ENCODE measurements at regions not wholly inside any gene's neighbourhood (a gene's known extent, or its start where the extent isn't known, plus 50 kb on each side); places are given as distances from the start of the nearest gene placed in this dataset.
"Not testable (repeated sequence)": the region's sequence is repeated elsewhere in the genome, so short reads cannot be mapped to it uniquely, and the experiment has no call there.

GRCh38 chr16:22694887-22695382 is 119.0 kb upstream of the HS3ST2 start:
- BruUV-seq (replicated peaks) = no TSS peak
- CTCF ChIA-PET = interaction anchor here (0.5 to 1.2 kb wide), 4 partner anchors 54 to 739 kb away, joined by 3 to 6 read pairs (median 4); no protein-coding TSS in a partner anchor
- Mint-ChIP-seq H3K9me3 (ENCODE audit: unreplicated experiment) (no peaks in the 10 kb centered on the region), H3K27ac (ENCODE audit: low read depth, unreplicated experiment) (no peak overlapping the region), H3K36me3 (ENCODE audit: insufficient read depth, unreplicated experiment) (no peaks in the 10 kb centered on the region), H3K4me3 (ENCODE audit: unreplicated experiment) (no peak overlapping the region), H3K4me1 (ENCODE audit: insufficient read depth, unreplicated experiment) (no peaks in the 10 kb centered on the region), H3K27me3 (ENCODE audit: insufficient read depth, unreplicated experiment) (no peaks in the 10 kb centered on the region)
- TF ChIP-seq CTCF (IDR thresholded peaks at IDR 0.05; ENCODE audit: unreplicated experiment) = no peak
- POLR2A ChIA-PET = interaction anchor here (1.0 to 1.4 kb wide), 3 partner anchors 9 to 1114 kb away, joined by 3 read pairs; no protein-coding TSS in a partner anchor
- intact Hi-C loops (cut with micrococcal nuclease) = no loop called here
- DNase-seq (ENCODE audit: unreplicated experiment) = no peak

GRCh38 chr16:22695773-22696172 is 118.2 kb upstream of the HS3ST2 start:
- H3K4me1 Mint-ChIP-seq (ENCODE audit: insufficient read depth, unreplicated experiment); intact Hi-C loops (cut with micrococcal nuclease); DNase-seq (ENCODE audit: unreplicated experiment); H3K36me3 Mint-ChIP-seq (ENCODE audit: insufficient read depth, unreplicated experiment); H3K4me3 Mint-ChIP-seq (ENCODE audit: unreplicated experiment); H3K27ac Mint-ChIP-seq (ENCODE audit: low read depth, unreplicated experiment); H3K9me3 Mint-ChIP-seq (ENCODE audit: unreplicated experiment); H3K27me3 Mint-ChIP-seq (ENCODE audit: insufficient read depth, unreplicated experiment); BruUV-seq (replicated peaks): not testable (repeated sequence)
- POLR2A ChIA-PET = interaction anchor here (1.0 to 1.4 kb wide), 2 partner anchors 1113 to 1115 kb away, joined by 3 read pairs; no protein-coding TSS in a partner anchor
- CTCF ChIA-PET = interaction anchor here (0.5 to 1.1 kb wide), 3 partner anchors 72 to 738 kb away, joined by 3 to 6 read pairs (median 3); no protein-coding TSS in a partner anchor

GRCh38 chr16:22699356-22699755 is 114.6 kb upstream of the HS3ST2 start:
- no peak for DNase-seq (ENCODE audit: unreplicated experiment)
- Mint-ChIP-seq H3K4me3 (ENCODE audit: unreplicated experiment) (no peak overlapping the region), H3K27ac (ENCODE audit: low read depth, unreplicated experiment) (no peak overlapping the region), H3K4me1 (ENCODE audit: insufficient read depth, unreplicated experiment) (no peaks in the 10 kb centered on the region), H3K9me3 (ENCODE audit: unreplicated experiment) (no peaks in the 10 kb centered on the region), H3K36me3 (ENCODE audit: insufficient read depth, unreplicated experiment) (no peaks in the 10 kb centered on the region), H3K27me3 (ENCODE audit: insufficient read depth, unreplicated experiment) (peaks cover 37% of the 10 kb centered on the region)
- no TSS peak for BruUV-seq (replicated peaks)
- intact Hi-C loops (cut with micrococcal nuclease) = no loop called here
- POLR2A ChIA-PET = interaction anchor here (1.9 kb wide), 1 partner anchor 1117 kb away, joined by 7 read pairs; no protein-coding TSS in a partner anchor
- no peak for TF ChIP-seq CTCF (IDR thresholded peaks at IDR 0.05; ENCODE audit: unreplicated experiment)
- CTCF ChIA-PET = interaction anchor here (0.5 to 1.5 kb wide), 3 partner anchors 82 to 1118 kb away, joined by 3 to 4 read pairs (median 3); no protein-coding TSS in a partner anchor

- no peaks in the 10 kb centered on the region for H3K9me3 Mint-ChIP-seq (ENCODE audit: unreplicated experiment)
- BruUV-seq (replicated peaks) = no TSS peak
- no peaks in the 10 kb centered on the region for H3K4me1 Mint-ChIP-seq (ENCODE audit: insufficient read depth, unreplicated experiment)
- peaks cover 43% of the 10 kb centered on the region for H3K27me3 Mint-ChIP-seq (ENCODE audit: insufficient read depth, unreplicated experiment)
- ChIA-PET POLR2A (no interaction called here), CTCF (no interaction called here)
- no peak overlapping the region for H3K4me3 Mint-ChIP-seq (ENCODE audit: unreplicated experiment)
- H3K27ac Mint-ChIP-seq (ENCODE audit: low read depth, unreplicated experiment) = no peak overlapping the region
- TF ChIP-seq CTCF (IDR thresholded peaks at IDR 0.05; ENCODE audit: unreplicated experiment) = no peak
- intact Hi-C loops (cut with micrococcal nuclease) = no loop called here
- no peak for DNase-seq (ENCODE audit: unreplicated experiment)
- no peaks in the 10 kb centered on the region for H3K36me3 Mint-ChIP-seq (ENCODE audit: insufficient read depth, unreplicated experiment)
Measured at GRCh38 chr16:22705799-22706198, 108.2 kb upstream of the HS3ST2 start.

Data from MCF 10A (cell line).